Neural cell (in vitro differentiated cells): ENCODE measurements at regions not wholly inside any gene's neighbourhood (a gene's known extent, or its start where the extent isn't known, plus 50 kb on each side); places are given as distances from the start of the nearest gene placed in this dataset.

Experiments used
- H2AFZ ChIP-seq: fragments of 200-600, 300-800 bp; sonication (generic), shearing (Covaris generic); 2 replicates; pipeline ENCODE4 v1.6.0; 2014; ENCODE audit warnings: low read depth, mild to moderate bottlenecking, antibody characterized with exemption, low read length, moderate library complexity
- H3F3A ChIP-seq: fragments of 200-600 bp; shearing (Covaris generic); 2 replicates; pipeline ENCODE4 v1.6.1; 2016; ENCODE audit warnings: mild to moderate bottlenecking, moderate library complexity, mixed read lengths, antibody characterized with exemption, low read length; ENCODE audit not compliant: insufficient read depth, poor library complexity, severe bottlenecking
- H3K27ac ChIP-seq: fragments of 200-600, 300-800 bp; sonication (generic), shearing (Covaris generic); 2 replicates; pipeline ENCODE4 v1.5.1; 2014; ENCODE audit warnings: mild to moderate bottlenecking, low read length, moderate library complexity
- H3K27me3 ChIP-seq: fragments of 300-800, 200-600 bp; sonication (generic), shearing (Covaris generic); 2 replicates; pipeline ENCODE4 v1.6.0; 2014; ENCODE audit warnings: mild to moderate bottlenecking, low read depth, low read length, moderate library complexity; ENCODE audit not compliant: insufficient read depth
- H3K36me3 ChIP-seq: fragments of 300-800, 200-600 bp; sonication (generic), shearing (Covaris generic); 2 replicates; pipeline ENCODE4 v1.5.1; 2014; ENCODE audit warnings: mild to moderate bottlenecking, antibody characterized with exemption, low read length, moderate library complexity; ENCODE audit not compliant: insufficient read depth
- H3K4me2 ChIP-seq: fragments of 300-800, 200-600 bp; sonication (generic), shearing (Covaris generic); 2 replicates; pipeline ENCODE4 v1.6.0; 2014; ENCODE audit warnings: mild to moderate bottlenecking, low read length
- H3K4me3 ChIP-seq: fragments of 300-800, 200-600 bp; sonication (generic), shearing (Covaris generic); 2 replicates; pipeline ENCODE4 v1.5.1; 2014; ENCODE audit warnings: mild to moderate bottlenecking, low read length, moderate library complexity
- H3K79me2 ChIP-seq: fragments of 200-600 bp; shearing (Covaris generic); replicated peaks from 2 replicates; pipeline ENCODE4 v1.6.0; 2014; ENCODE audit warnings: mild to moderate bottlenecking, low read length, moderate library complexity; ENCODE audit not compliant: insufficient read depth
- H3K9ac ChIP-seq: fragments of 300-800, 200-600 bp; sonication (generic), shearing (Covaris generic); 2 replicates; pipeline ENCODE4 v1.6.1; 2016; ENCODE audit warnings: mild to moderate bottlenecking, low read length, mixed read lengths
- H3K9me2 ChIP-seq: fragments of 200-600 bp; shearing (Covaris generic); 2 replicates; pipeline ENCODE4 v1.6.1; 2016; ENCODE audit warnings: mild to moderate bottlenecking, low read length, mixed read lengths; ENCODE audit not compliant: insufficient read depth
- H3K9me3 ChIP-seq: fragments of 200-600, 300-800 bp; sonication (generic), shearing (Covaris generic); 2 replicates; pipeline ENCODE4 v1.6.1; 2016; ENCODE audit warnings: mild to moderate bottlenecking, mixed run types, low read length, moderate library complexity, mixed read lengths
- H4K20me1 ChIP-seq: fragments of 200-600 bp; shearing (Covaris generic); 2 replicates; pipeline ENCODE4 v1.6.1; 2016; ENCODE audit warnings: mild to moderate bottlenecking, mixed run types; ENCODE audit not compliant: insufficient read depth
- CTCF ChIP-seq: fragments of 450-650 bp; IDR thresholded peaks from 2 replicates; pipeline ENCODE4 v1.5.1; 2014; ENCODE audit warnings: antibody characterized with exemption, mild to moderate bottlenecking, moderate library complexity; ENCODE audit not compliant: poor library complexity, severe bottlenecking
- EP300 ChIP-seq: fragments of 450-650 bp; conservative IDR thresholded peaks from 2 replicates; pipeline ENCODE4 v1.6.1; 2014; ENCODE audit warnings: antibody characterized with exemption, mild to moderate bottlenecking, moderate library complexity; ENCODE audit not compliant: poor library complexity, severe bottlenecking
- EZH2 ChIP-seq: fragments of 200-600, 300-800 bp; shearing (Covaris generic), sonication (generic); IDR thresholded peaks from 2 replicates; pipeline ENCODE4 v1.6.1; 2014; ENCODE audit warnings: antibody characterized with exemption, low read length, borderline replicate concordance, mild to moderate bottlenecking; ENCODE audit not compliant: insufficient read depth, poor library complexity, severe bottlenecking
- MXI1 ChIP-seq: fragments of 450-650 bp; conservative IDR thresholded peaks from 2 replicates; pipeline ENCODE4 v1.6.1; 2014; ENCODE audit warnings: antibody characterized with exemption, mild to moderate bottlenecking; ENCODE audit not compliant: poor library complexity, severe bottlenecking
- POLR2AphosphoS5 ChIP-seq: IDR thresholded peaks from 2 replicates; pipeline ENCODE4 v1.6.1; 2012
- RAD21 ChIP-seq: fragments of 450-650 bp; conservative IDR thresholded peaks from 2 replicates; pipeline ENCODE4 v1.6.1; 2014; ENCODE audit warnings: antibody characterized with exemption, mild to moderate bottlenecking, moderate library complexity
- SMC3 ChIP-seq: fragments of 450-650 bp; conservative IDR thresholded peaks from 2 replicates; pipeline ENCODE4 v1.6.1; 2014; ENCODE audit warnings: antibody characterized with exemption, mild to moderate bottlenecking, moderate library complexity; ENCODE audit not compliant: poor library complexity
- TAF1 ChIP-seq: IDR thresholded peaks from 2 replicates; pipeline ENCODE4 v1.6.1; 2012; ENCODE audit warnings: low read depth
- TF ChIP-seq, protein P1 (sequence below): IDR thresholded peaks from 2 replicates; pipeline ENCODE4 v1.6.1; 2012; ENCODE audit warnings: borderline replicate concordance

- no peak overlapping the region for H3K4me2 ChIP-seq
Observed at GRCh38 chr3:23085261-23085660, 117.9 kb upstream of the UBE2E2 start.

DNA sequence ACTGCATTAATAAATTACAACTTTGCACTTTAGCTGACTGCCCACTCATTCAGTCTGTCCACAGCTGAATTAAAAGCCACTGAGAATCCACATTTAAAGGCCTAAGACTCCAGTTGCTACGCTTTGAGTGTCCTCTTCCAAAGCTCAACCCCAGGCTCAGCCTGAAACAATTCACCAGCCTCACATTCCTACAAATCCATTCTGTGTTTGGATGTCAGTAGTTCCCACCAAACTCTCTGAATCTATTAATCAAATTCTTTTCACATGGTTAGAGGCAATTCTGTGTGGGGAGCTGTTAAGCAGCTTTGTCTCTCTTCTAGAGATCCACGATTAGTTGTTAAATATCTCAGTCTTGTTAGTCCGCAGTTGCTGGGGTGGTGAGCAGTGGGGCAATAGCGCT, 116.8 kb upstream of the UBE2E2 start:
- H2AFZ ChIP-seq = no peak overlapping the region
- no peak overlapping the region for H3K9ac ChIP-seq
- H3K36me3 ChIP-seq = no peaks in the 10 kb centered on the region
- no peak overlapping the region for H3K4me2 ChIP-seq
- no peaks in the 10 kb centered on the region for H4K20me1 ChIP-seq
- H3F3A ChIP-seq = no peaks in the 10 kb centered on the region
- TF ChIP-seq MXI1 (no peak), EP300 (no peak), CTCF (no peak), SMC3 (no peak), POLR2AphosphoS5 (no peak), RAD21 (no peak), TAF1 (no peak), EZH2 (no peak)
- TF ChIP-seq, protein P1, sequence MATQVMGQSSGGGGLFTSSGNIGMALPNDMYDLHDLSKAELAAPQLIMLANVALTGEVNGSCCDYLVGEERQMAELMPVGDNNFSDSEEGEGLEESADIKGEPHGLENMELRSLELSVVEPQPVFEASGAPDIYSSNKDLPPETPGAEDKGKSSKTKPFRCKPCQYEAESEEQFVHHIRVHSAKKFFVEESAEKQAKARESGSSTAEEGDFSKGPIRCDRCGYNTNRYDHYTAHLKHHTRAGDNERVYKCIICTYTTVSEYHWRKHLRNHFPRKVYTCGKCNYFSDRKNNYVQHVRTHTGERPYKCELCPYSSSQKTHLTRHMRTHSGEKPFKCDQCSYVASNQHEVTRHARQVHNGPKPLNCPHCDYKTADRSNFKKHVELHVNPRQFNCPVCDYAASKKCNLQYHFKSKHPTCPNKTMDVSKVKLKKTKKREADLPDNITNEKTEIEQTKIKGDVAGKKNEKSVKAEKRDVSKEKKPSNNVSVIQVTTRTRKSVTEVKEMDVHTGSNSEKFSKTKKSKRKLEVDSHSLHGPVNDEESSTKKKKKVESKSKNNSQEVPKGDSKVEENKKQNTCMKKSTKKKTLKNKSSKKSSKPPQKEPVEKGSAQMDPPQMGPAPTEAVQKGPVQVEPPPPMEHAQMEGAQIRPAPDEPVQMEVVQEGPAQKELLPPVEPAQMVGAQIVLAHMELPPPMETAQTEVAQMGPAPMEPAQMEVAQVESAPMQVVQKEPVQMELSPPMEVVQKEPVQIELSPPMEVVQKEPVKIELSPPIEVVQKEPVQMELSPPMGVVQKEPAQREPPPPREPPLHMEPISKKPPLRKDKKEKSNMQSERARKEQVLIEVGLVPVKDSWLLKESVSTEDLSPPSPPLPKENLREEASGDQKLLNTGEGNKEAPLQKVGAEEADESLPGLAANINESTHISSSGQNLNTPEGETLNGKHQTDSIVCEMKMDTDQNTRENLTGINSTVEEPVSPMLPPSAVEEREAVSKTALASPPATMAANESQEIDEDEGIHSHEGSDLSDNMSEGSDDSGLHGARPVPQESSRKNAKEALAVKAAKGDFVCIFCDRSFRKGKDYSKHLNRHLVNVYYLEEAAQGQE = no peak
- H3K9me3 ChIP-seq = no peaks in the 10 kb centered on the region
- H3K4me3 ChIP-seq = no peak overlapping the region
- no peaks in the 10 kb centered on the region for H3K9me2 ChIP-seq
- no peak overlapping the region for H3K27ac ChIP-seq
- H3K27me3 ChIP-seq = no peaks in the 10 kb centered on the region
- no peaks in the 10 kb centered on the region for H3K79me2 ChIP-seq

More at GRCh38 chr3:23085261-23085660, 117.9 kb upstream of the UBE2E2 start:
- Histone ChIP-seq H4K20me1 (no peaks in the 10 kb centered on the region), H3K79me2 (no peaks in the 10 kb centered on the region), H3K9me2 (no peaks in the 10 kb centered on the region), H3F3A (no peaks in the 10 kb centered on the region), H3K9ac (no peak overlapping the region), H3K27me3 (no peaks in the 10 kb centered on the region), H3K4me3 (no peak overlapping the region), H3K36me3 (no peaks in the 10 kb centered on the region), H3K9me3 (no peaks in the 10 kb centered on the region), H2AFZ (no peak overlapping the region), H3K27ac (no peak overlapping the region)
- no peak for TF ChIP-seq CTCF
- TF ChIP-seq, protein P1 = no peak
- no peak for TF ChIP-seq EP300
- no peak for TF ChIP-seq EZH2
- no peak for TF ChIP-seq POLR2AphosphoS5
- no peak for TF ChIP-seq MXI1
- TF ChIP-seq TAF1 = no peak
- no peak for TF ChIP-seq RAD21
- TF ChIP-seq SMC3 = no peak
